ENCODE measurements at regions not wholly inside any gene's neighbourhood (a gene's known extent, or its start where the extent isn't known, plus 50 kb on each side); places are given as distances from the start of the nearest gene placed in this dataset.

GRCh38 chr18:40056079-40056692 lies 1898.8 kb upstream of the PIK3C3 start:
- DNase-seq (ENCODE audit: low spot score) = no peak

DNA sequence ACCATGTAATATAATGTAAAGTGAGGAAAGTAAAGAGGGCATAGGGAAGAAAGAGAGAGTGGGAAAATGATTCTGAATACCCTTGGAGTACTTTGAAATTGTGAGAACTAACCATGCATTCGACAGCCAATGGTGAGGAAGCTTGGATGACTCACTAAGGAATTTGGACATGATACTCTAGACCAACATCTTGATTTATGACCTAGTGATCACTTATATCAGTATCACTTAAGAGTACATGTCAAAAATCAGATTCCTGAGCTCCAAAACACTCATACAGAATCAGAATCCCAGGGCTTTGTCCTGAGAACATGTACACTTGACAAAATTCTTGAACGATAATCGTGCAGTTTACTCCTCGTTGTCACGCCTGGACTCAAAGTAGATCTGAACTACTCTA lies 1899.8 kb upstream of the PIK3C3 start:
- DNase-seq (ENCODE audit: low spot score) = no peak

- no peak for DNase-seq (ENCODE audit: low spot score)
Observed at GRCh38 chr18:40049716-40050115, 1905.3 kb upstream of the PIK3C3 start.

GRCh38 chr18:40048886-40049650 lies 1906.0 kb upstream of the PIK3C3 start:
- DNase-seq (ENCODE audit: low spot score) = no peak

DNA sequence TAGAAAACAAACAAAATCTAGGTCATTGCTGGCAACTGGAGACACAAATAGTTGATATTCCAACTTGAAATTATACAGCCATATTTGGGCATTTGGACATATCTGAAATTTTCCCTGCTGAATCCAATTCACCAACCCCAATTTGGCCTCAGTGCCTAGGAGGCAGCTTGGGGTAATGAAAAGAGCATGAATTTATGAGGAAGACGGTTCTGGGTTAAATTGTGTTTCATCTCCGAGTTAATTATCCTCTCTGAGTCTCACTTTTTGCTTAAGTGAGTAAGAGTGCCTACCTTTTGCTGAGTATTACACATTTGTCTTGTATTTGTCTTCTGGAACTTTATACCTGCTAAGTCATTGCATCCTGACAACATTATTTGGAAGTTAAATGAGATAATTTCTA lies 1906.8 kb upstream of the PIK3C3 start:
- no peak for DNase-seq (ENCODE audit: low spot score)

DNA sequence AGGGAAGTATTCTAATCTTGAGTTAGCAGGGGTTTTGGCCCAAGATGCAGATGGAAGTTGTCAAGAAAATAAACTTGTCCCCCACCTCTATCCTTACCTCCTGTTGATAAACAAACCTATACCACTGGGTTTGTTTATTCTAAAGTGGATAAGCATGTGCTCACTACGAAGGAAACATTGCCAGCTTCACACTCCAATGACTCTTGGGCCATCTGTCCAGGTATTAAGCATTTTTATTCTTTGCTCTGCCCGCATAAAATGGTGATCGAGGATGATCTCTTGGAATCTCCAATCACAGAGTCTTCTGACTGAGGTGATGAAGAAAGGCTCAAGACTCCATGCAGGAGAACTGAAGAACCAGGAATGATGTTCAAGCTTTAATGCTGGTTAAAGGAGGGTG lies 1908.4 kb upstream of the PIK3C3 start:
- no peak for DNase-seq (ENCODE audit: low spot score)

DNA sequence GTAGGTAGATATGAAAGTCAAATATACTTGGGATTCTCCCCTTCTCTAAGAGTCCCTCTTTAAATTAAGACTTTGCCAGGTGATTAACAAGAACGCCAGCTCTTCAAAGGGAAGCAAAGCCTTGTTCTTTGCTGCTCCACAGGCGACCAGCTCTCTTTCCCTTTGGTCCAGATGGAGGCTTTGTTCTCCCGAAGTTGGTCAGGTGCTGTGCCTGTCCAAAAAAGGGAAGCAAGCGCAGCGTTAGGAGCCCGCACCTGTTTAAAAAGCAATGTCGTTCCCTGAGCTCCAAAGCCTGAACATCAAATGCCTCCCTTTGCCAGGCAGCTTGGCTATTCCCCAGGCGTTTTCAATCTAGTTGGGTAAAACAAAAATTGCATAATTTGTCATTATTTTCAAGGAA lies 1913.1 kb upstream of the PIK3C3 start:
- DNase-seq (ENCODE audit: low spot score) = no peak

- DNase-seq (ENCODE audit: low spot score) = no peak
Observed at GRCh38 chr18:40040574-40040973, 1914.5 kb upstream of the PIK3C3 start.

GRCh38 chr18:40037356-40037755 lies 1917.7 kb upstream of the PIK3C3 start:
- no peak for DNase-seq (ENCODE audit: low spot score)

- no peak for DNase-seq (ENCODE audit: low spot score)
Observed at GRCh38 chr18:40036861-40037260, 1918.2 kb upstream of the PIK3C3 start.

GRCh38 chr18:40035966-40036365 lies 1919.1 kb upstream of the PIK3C3 start:
- no peak for DNase-seq (ENCODE audit: low spot score)

DNA sequence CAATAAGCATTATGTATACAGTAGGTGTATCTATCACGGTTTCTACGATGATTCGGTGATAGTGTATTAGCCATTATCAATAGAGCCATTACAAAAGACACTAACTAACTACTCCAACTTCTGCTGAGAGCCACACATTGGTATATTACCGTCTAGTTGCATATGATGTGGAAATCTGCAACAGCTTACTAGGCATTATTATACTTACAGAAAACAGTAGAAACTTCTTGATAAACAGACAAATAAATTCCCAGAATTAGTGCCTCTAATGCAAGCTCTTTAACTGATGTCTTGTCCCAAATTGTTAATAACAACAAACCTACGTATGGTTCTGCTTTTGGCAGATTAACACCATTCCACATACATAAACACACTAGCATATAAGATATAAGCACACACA lies 1923.0 kb upstream of the PIK3C3 start:
- DNase-seq (ENCODE audit: low spot score) = no peak

- DNase-seq (ENCODE audit: low spot score) = no peak
Observed at GRCh38 chr18:40031435-40031834, 1923.6 kb upstream of the PIK3C3 start.

GRCh38 chr18:40019797-40020392 lies 1935.1 kb upstream of the PIK3C3 start:
- no peak for DNase-seq (ENCODE audit: low spot score)

GRCh38 chr18:40018266-40018665 lies 1936.8 kb upstream of the PIK3C3 start:
- no peak for DNase-seq (ENCODE audit: low spot score)

- no peak for DNase-seq (ENCODE audit: low spot score)
Observed at GRCh38 chr18:40017021-40017420, 1938.0 kb upstream of the PIK3C3 start.

GRCh38 chr18:40016405-40016804 lies 1938.6 kb upstream of the PIK3C3 start:
- DNase-seq (ENCODE audit: low spot score) = no peak

- no peak for DNase-seq (ENCODE audit: low spot score)
Observed at GRCh38 chr18:40013001-40013609, 1941.9 kb upstream of the PIK3C3 start.

DNA sequence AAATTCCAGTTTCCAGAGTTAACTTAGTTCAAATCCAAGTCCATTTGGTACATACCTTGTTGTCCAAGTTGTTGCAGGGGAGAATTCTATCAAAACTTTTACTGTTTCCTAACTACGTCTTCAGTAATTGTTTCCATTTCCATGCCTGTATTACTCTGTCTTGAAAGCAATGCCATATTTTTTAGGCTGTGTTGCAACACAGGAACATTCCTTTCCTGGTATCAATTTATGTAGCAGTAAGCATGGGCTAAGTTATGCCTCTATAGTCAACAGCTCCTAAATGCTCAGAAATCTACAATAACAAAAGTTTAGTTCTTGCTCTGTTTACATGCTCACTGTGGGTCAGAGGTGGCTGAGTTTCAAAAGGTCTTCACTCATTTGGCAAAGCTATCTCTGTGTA lies 1943.8 kb upstream of the PIK3C3 start:
- DNase-seq (ENCODE audit: low spot score) = no peak

GRCh38 chr18:40006634-40007033 lies 1948.4 kb upstream of the PIK3C3 start:
- no peak for DNase-seq (ENCODE audit: low spot score)

GRCh38 chr18:40004246-40004645 lies 1950.8 kb upstream of the PIK3C3 start:
- DNase-seq (ENCODE audit: low spot score) = no peak

DNA sequence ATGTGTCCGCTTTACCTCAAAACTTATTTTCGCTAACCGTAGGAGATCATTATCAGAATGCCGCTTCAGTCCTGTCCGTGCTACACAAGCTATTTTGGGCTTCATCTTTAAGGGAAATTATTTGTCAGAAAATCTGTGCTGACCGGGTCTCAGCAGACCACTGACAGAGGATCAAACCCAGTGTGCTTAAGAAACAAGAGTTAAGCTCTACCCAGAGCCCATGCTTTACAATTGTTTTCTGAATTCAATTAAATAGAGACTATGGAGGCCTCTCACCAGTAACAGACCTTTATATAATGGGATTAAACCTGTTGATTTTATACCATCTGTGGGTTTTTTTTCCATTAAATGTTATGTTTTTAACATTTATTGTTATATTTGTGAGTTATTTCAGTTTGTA lies 1956.7 kb upstream of the PIK3C3 start:
- no peak for DNase-seq (ENCODE audit: low spot score)

DNA sequence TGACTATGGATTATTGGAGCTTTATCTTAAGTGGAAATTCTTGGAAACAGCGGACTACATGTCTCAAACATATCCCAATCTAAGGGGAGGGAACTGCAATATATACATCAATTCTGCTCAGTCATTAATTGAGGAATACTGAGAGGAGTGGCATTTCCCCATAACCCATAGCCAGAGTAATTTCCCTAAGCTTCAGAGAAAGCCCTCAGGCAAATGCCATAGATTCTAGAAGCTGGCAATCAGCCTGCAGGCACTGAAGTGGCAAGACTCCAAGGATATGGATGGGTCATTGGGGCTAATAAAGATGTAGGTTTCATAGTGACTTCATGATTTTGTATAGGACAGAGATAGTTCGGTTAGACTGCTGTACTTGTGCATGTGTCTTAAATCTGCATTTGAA lies 1960.5 kb upstream of the PIK3C3 start:
- no peak for DNase-seq (ENCODE audit: low spot score)
